Neuronal stem cell (in vitro differentiated cells): ENCODE measurements at regions not wholly inside any gene's neighbourhood (a gene's known extent, or its start where the extent isn't known, plus 50 kb on each side); places are given as distances from the start of the nearest gene placed in this dataset.

Source experiments
- DNase-seq: peaks from one replicate; pipeline ENCODE4 v3.0.0-alpha.2; 2013; ENCODE audit warnings: low spot score
- H2AFZ ChIP-seq: one replicate; pipeline ENCODE4 v1.6.1; 2013; ENCODE audit warnings: mild to moderate bottlenecking, low read length, inconsistent platforms
- H2AK5ac ChIP-seq: 2 replicates; pipeline ENCODE4 v1.6.1; 2013; ENCODE audit warnings: low read depth, mild to moderate bottlenecking, inconsistent platforms, low read length, moderate library complexity, mixed read lengths
- H2BK120ac ChIP-seq: 2 replicates; pipeline ENCODE4 v1.6.1; 2013; ENCODE audit warnings: low read depth, mild to moderate bottlenecking, inconsistent platforms, low read length, moderate library complexity, mixed read lengths
- H2BK12ac ChIP-seq: one replicate; pipeline ENCODE4 v1.6.1; 2013; ENCODE audit warnings: low read length, inconsistent platforms
- H2BK15ac ChIP-seq: 2 replicates; pipeline ENCODE4 v1.6.1; 2013; ENCODE audit warnings: mild to moderate bottlenecking, low read length, inconsistent platforms, mixed read lengths
- H2BK5ac ChIP-seq: one replicate; pipeline ENCODE4 v1.6.1; 2013; ENCODE audit warnings: inconsistent platforms, mild to moderate bottlenecking, low read length, moderate library complexity
- H3K14ac ChIP-seq: one replicate; pipeline ENCODE4 v1.6.1; 2013; ENCODE audit warnings: low read length, inconsistent platforms
- H3K18ac ChIP-seq: 2 replicates; pipeline ENCODE4 v1.6.1; 2013; ENCODE audit warnings: low read length, inconsistent platforms
- H3K23ac ChIP-seq: 2 replicates; pipeline ENCODE4 v1.6.1; 2013; ENCODE audit warnings: low read depth, mild to moderate bottlenecking, mixed read lengths, low read length, inconsistent platforms; ENCODE audit not compliant: poor library complexity
- H3K27ac ChIP-seq: replicated peaks from 3 replicates; pipeline ENCODE4 v1.5.1; 2013; ENCODE audit warnings: low read length, inconsistent platforms
- H3K27me3 ChIP-seq, 3 experiments: 2 replicates each; pipeline ENCODE4 v1.6.1; 2013; ENCODE audit warnings: low read length in 3 of 3, mild to moderate bottlenecking in 2 of 3, inconsistent platforms in 1 of 3, low read depth in 1 of 3, mixed read lengths in 1 of 3, moderate library complexity in 1 of 3; ENCODE audit not compliant: control insufficient read depth in 3 of 3, insufficient read depth in 3 of 3
- H3K36me3 ChIP-seq, 2 donors: replicated peaks in 1 of 2; 2 replicates each; pipeline ENCODE4 v1.6.1; 2013; ENCODE audit warnings: low read length in 2 of 2; ENCODE audit not compliant: control insufficient read depth in 2 of 2, insufficient read depth in 2 of 2
- H3K4ac ChIP-seq: 2 replicates; pipeline ENCODE4 v1.6.1; 2013; ENCODE audit warnings: inconsistent platforms, mild to moderate bottlenecking, low read length, moderate library complexity
- H3K4me1 ChIP-seq, 2 donors: 1 replicate in 1 of 2; 2 replicates in 1 of 2; pipeline ENCODE4 v1.6.1; 2013; ENCODE audit warnings: low read length in 2 of 2, low read depth in 1 of 2; ENCODE audit not compliant: control insufficient read depth in 2 of 2, insufficient read depth in 1 of 2
- H3K4me2 ChIP-seq: one replicate; pipeline ENCODE4 v1.6.1; 2013; ENCODE audit warnings: mild to moderate bottlenecking, low read length, inconsistent platforms; ENCODE audit not compliant: insufficient read depth, poor library complexity, severe bottlenecking
- H3K4me3 ChIP-seq, 2 donors: 2 replicates each; pipeline ENCODE4 v1.5.1; 2013; ENCODE audit warnings: low read length in 2 of 2, mild to moderate bottlenecking in 2 of 2, inconsistent platforms in 1 of 2, moderate library complexity in 1 of 2
- H3K79me1 ChIP-seq: one replicate; pipeline ENCODE4 v1.6.1; 2013; ENCODE audit warnings: low read depth, mild to moderate bottlenecking, inconsistent platforms, low read length, moderate library complexity
- H3K9ac ChIP-seq: one replicate; pipeline ENCODE4 v1.6.1; 2013; ENCODE audit warnings: mild to moderate bottlenecking, low read depth, low read length, inconsistent platforms; ENCODE audit not compliant: poor library complexity
- H3K9me3 ChIP-seq, 2 donors: replicated peaks in 1 of 2; 2 replicates each; pipeline versions ENCODE3 to v1.6.1; 2013; ENCODE audit warnings: low read length in 2 of 2, mild to moderate bottlenecking in 2 of 2, inconsistent platforms in 1 of 2, low read depth in 1 of 2, mixed read lengths in 1 of 2, moderate library complexity in 1 of 2; ENCODE audit not compliant: control insufficient read depth in 2 of 2, insufficient read depth in 1 of 2
- H4K8ac ChIP-seq: one replicate; pipeline ENCODE4 v1.6.1; 2013; ENCODE audit warnings: low read depth, mild to moderate bottlenecking, inconsistent platforms, low read length, moderate library complexity
- H4K91ac ChIP-seq: one replicate; pipeline ENCODE4 v1.6.1; 2013; ENCODE audit warnings: low read length, low read depth, mild to moderate bottlenecking, inconsistent platforms; ENCODE audit not compliant: poor library complexity
- WGBS, 2 donors: extraction: QIAGEN DNeasy Blood & Tissue Kit; methylation state at CpG; one replicate each; pipeline ENCODE4 v1.1.7; 2013; ENCODE audit warnings: missing lambda C conversion rate in 2 of 2, mixed read lengths in 1 of 2; ENCODE audit not compliant: insufficient read length in 2 of 2, insufficient replicate concordance in 1 of 2; ENCODE audit errors: extremely low coverage in 2 of 2; 5-methylcytosine and 5-hydroxymethylcytosine counted together

DNA sequence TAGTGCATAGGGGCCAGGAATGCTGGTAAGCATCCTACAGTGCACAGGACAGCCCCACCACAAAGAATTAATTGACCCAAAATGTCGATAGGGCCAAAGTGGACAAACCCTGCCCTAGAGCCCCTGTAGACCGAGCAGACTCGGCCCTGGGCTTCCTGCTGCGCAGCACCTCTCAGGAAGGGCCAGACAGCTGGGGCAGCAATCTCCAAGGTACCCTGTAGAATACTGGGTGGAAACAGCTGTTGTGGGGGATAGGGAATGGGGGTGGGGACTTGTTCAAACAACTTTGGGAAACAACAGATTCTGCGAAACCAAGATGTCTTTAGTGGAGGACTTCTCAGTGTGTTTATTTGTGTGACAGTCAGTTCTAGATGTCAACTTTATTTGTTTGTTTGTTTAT is 67.1 kb downstream of the MRPL46 start:
- peaks cover 0 to 11% (median 0%) of the 10 kb centered on the region in 3 experiments for H3K27me3 ChIP-seq
- no peak for DNase-seq

DNA sequence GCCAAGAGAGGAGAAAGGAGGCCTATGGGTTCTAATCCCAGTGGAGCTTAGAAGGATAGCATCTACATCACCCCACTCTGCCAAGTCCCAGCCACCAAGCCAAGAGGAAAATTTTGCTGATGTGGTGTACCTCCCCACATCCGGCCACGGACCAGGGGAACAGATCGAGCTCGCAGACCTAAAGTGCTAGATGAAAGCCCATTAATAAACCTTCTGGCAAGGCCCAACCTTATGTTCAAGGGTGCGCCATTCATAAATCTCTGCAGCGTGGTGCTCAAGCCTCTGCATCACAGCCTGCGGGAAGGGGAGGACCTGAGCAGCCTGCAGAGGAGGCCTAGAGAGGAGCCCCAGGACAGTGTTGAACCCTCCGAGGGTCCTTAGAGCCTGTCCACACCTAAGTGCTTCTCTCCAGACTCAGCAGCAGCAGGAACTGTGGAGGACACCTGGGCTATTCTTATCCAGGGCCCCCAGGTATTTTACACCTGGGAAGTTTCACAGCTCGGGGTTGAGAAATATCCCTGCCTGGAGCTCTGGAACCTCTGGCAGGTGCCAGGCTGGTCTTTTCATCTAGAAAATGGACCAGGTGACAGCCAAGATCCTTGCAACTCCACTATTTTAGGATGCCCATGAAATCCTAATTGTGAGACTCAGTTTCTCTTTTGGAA is 68.0 kb downstream of the MRPL46 start:
- Histone ChIP-seq H2BK15ac (no peak overlapping the region), H3K27me3 (peaks cover 0 to 11% (median 0%) of the 10 kb centered on the region in 3 experiments), H2BK120ac (no peak overlapping the region), H3K4ac (no peak overlapping the region), H3K23ac (no peak overlapping the region), H3K14ac (no peak overlapping the region), H3K4me3 (no peak overlapping the region), H4K91ac (no peak overlapping the region), H4K8ac (no peak overlapping the region), H3K4me1 (peaks cover 0 to 11% of the 10 kb centered on the region in 2 donors), H2BK5ac (no peak overlapping the region), H3K79me1 (no peaks in the 10 kb centered on the region), H2AK5ac (no peak overlapping the region), H3K9me3 (peaks cover 0 to 1% of the 10 kb centered on the region in 2 donors), H3K4me2 (no peak overlapping the region), H3K9ac (no peak overlapping the region), H3K18ac (no peak overlapping the region), H2BK12ac (no peak overlapping the region), H2AFZ (no peak overlapping the region), H3K27ac (no peak overlapping the region), H3K36me3 (no peaks in the 10 kb centered on the region)
- DNase-seq: no peak
- WGBS, 2 donors: no CpG with 5 or more reads among the region's 9 CpGs

More for the DNA sequence above, 67.1 kb downstream of the MRPL46 start:
- WGBS, 2 donors: no CpG with 5 or more reads among the region's 5 CpGs
- H3K4me2 ChIP-seq: no peak overlapping the region
- H3K18ac ChIP-seq: no peak overlapping the region
- H3K9ac ChIP-seq: no peak overlapping the region
- no peak overlapping the region for H3K4ac ChIP-seq
- no peaks in the 10 kb centered on the region for H3K79me1 ChIP-seq
- no peak overlapping the region for H2BK12ac ChIP-seq
- peaks cover 0 to 1% of the 10 kb centered on the region in 2 donors for H3K9me3 ChIP-seq
- no peak overlapping the region for H4K8ac ChIP-seq
- no peak overlapping the region for H4K91ac ChIP-seq
- H2AK5ac ChIP-seq: no peak overlapping the region
- H2BK15ac ChIP-seq: no peak overlapping the region
- no peak overlapping the region for H2AFZ ChIP-seq
- no peak overlapping the region for H3K27ac ChIP-seq
- peaks cover 0 to 11% of the 10 kb centered on the region in 2 donors for H3K4me1 ChIP-seq
- H3K14ac ChIP-seq: no peak overlapping the region
- H3K36me3 ChIP-seq: no peaks in the 10 kb centered on the region
- H3K4me3 ChIP-seq: no peak overlapping the region
- no peak overlapping the region for H2BK120ac ChIP-seq
- no peak overlapping the region for H2BK5ac ChIP-seq
- H3K23ac ChIP-seq: no peak overlapping the region

DNA sequence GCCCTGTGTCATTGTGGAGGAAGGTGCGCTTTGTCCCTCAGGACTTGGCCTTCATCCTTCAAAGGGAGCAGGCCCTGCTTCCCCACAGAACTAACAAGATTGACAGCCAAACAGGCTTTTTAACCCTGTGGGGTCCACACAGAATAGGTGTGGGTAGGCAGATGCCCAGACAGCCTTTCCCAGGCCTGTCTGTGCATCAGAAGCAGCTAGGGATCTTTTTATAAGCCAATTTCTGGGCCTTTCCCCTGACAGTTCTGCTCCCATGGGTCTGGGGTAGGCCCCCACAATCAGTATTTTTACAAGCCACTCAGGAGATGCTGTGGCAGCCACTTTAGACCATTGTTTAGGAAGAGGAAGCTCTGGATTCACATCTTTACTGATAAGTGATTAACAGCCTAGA is 69.2 kb downstream of the MRPL46 start:
- Histone ChIP-seq H2BK120ac (no peak overlapping the region), H3K4me2 (no peak overlapping the region), H2AK5ac (no peak overlapping the region), H3K79me1 (no peaks in the 10 kb centered on the region), H3K4me3 (no peak overlapping the region), H3K9ac (no peak overlapping the region), H3K36me3 (no peaks in the 10 kb centered on the region), H2BK15ac (no peak overlapping the region), H4K91ac (no peak overlapping the region), H4K8ac (no peak overlapping the region), H3K14ac (no peak overlapping the region), H3K23ac (no peak overlapping the region), H3K18ac (no peak overlapping the region), H2BK12ac (no peak overlapping the region), H3K9me3 (peaks cover 0 to 1% of the 10 kb centered on the region in 2 donors), H3K27ac (no peak overlapping the region), H2AFZ (no peak overlapping the region), H2BK5ac (no peak overlapping the region), H3K4ac (no peak overlapping the region), H3K27me3 (peaks cover 0 to 11% (median 0%) of the 10 kb centered on the region in 3 experiments), H3K4me1 (peaks cover 0 to 7% of the 10 kb centered on the region in 2 donors)
- DNase-seq: no peak
- WGBS, 2 donors: no CpG with 5 or more reads among the region's 1 CpG

DNA sequence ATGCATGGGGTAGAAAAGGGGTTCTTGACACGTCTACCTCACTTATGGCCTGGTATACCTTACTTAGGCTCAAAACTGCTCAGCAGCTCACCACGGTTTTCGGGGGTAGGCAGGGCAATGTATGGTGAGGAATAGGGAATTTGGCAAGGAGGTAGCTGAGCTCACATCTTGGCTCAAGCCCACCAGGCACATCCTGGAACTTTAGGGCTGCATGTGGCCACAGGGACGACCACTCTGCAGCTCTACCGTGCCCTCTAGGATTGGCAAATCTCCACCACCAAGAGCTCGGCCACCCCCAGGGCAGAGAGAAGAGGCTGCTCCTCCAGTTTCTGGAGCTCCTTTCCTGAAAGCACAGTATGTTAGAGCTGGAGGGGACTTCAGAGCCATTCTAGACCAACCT is 69.7 kb downstream of the MRPL46 start:
- Histone ChIP-seq H3K79me1 (no peaks in the 10 kb centered on the region), H2BK15ac (no peak overlapping the region), H3K4ac (no peak overlapping the region), H3K27me3 (peaks cover 0 to 11% (median 0%) of the 10 kb centered on the region in 3 experiments), H2AFZ (no peak overlapping the region), H3K18ac (no peak overlapping the region), H3K23ac (no peak overlapping the region), H2BK5ac (no peak overlapping the region), H2BK12ac (no peak overlapping the region), H3K27ac (no peak overlapping the region), H3K4me2 (no peak overlapping the region), H3K9me3 (peaks cover 0 to 1% of the 10 kb centered on the region in 2 donors), H3K14ac (no peak overlapping the region), H3K9ac (no peak overlapping the region), H2BK120ac (no peak overlapping the region), H3K4me3 (no peak overlapping the region), H3K4me1 (peaks cover 0 to 7% of the 10 kb centered on the region in 2 donors), H3K36me3 (no peaks in the 10 kb centered on the region), H2AK5ac (no peak overlapping the region), H4K8ac (no peak overlapping the region), H4K91ac (no peak overlapping the region)
- no peak for DNase-seq
- WGBS, 2 donors: no CpG with 5 or more reads among the region's 6 CpGs
